ENCODE measurements at regions not wholly inside any gene's neighbourhood (a gene's known extent, or its start where the extent isn't known, plus 50 kb on each side); places are given as distances from the start of the nearest gene placed in this dataset.

DNA sequence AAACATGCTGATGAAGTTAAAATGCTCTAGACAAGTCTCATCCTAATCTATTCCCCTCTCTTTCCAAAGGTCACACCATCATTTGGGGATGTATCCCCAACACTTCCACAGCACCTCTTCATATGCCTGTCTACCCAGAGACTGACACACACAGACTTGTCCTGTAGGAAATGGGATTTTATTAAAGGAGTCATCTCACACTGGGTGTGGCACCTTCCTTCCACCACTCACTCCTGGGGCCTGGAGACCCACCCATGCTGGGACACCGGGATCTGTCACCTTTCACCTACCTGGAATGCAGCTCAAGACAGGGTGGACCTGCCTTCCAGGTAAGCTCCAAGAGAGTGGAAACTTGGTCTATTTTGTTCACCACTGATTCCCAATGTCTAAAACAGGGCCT lies 99.4 kb upstream of the HAND1 start:
- TF ChIP-seq EZH2phosphoT487 (IDR thresholded peaks at IDR 0.05; ENCODE audit: borderline replicate concordance, low read length) (no peak), EZH2 (IDR thresholded peaks at IDR 0.05; ENCODE audit: low read length, unreplicated experiment) (no peak)
